Neutrophil (primary cell): ENCODE measurements at regions not wholly inside any gene's neighbourhood (a gene's known extent, or its start where the extent isn't known, plus 50 kb on each side); places are given as distances from the start of the nearest gene placed in this dataset.
"Not testable (repeated sequence)": the region's sequence is repeated elsewhere in the genome, so short reads cannot be mapped to it uniquely, and the experiment has no call there.

Experiments used
- H3K27ac ChIP-seq: fragments of 200-600 bp; sonication (generic); 2 replicates; pipeline ENCODE4 v1.5.1; 2016; ENCODE audit warnings: mild to moderate bottlenecking, moderate library complexity
- H3K27me3 ChIP-seq: fragments of 200-600 bp; sonication (generic); 2 replicates; pipeline ENCODE4 v1.6.0; 2016; ENCODE audit warnings: mild to moderate bottlenecking
- H3K36me3 ChIP-seq: fragments of 200-600 bp; sonication (generic); 2 replicates; pipeline ENCODE4 v1.5.1; 2017
- H3K4me1 ChIP-seq, 2 experiments: fragments of 200-600 bp in 1 of 2; sonication (generic) in 1 of 2; 1 replicate in 1 of 2; 2 replicates in 1 of 2; pipeline versions ENCODE4 v1.5.1 to v1.6.1; 2013 to 2016; ENCODE audit warnings: low read depth in 1 of 2, low read length in 1 of 2, mild to moderate bottlenecking in 1 of 2, moderate library complexity in 1 of 2; ENCODE audit not compliant: control insufficient read depth in 1 of 2, insufficient read depth in 1 of 2
- H3K4me3 ChIP-seq, 2 experiments: fragments of 200-600 bp in 1 of 2; sonication (generic) in 1 of 2; 1 replicate in 1 of 2; 2 replicates in 1 of 2; pipeline ENCODE4 v1.5.1; 2013 to 2016; ENCODE audit warnings: low read depth in 1 of 2, low read length in 1 of 2, mild to moderate bottlenecking in 1 of 2, moderate library complexity in 1 of 2
- H3K9me3 ChIP-seq: fragments of 200-600 bp; sonication (generic); 2 replicates; pipeline ENCODE4 v1.5.1; 2016

- not testable (repeated sequence) for H3K4me3 ChIP-seq, H3K9me3 ChIP-seq, H3K27me3 ChIP-seq, H3K27ac ChIP-seq, H3K36me3 ChIP-seq, H3K4me1 ChIP-seq
Measured at GRCh38 chr16:16609627-16610026, 230.7 kb downstream of the NPIPA7 start.

- not testable (repeated sequence) for H3K4me1 ChIP-seq, H3K9me3 ChIP-seq, H3K27me3 ChIP-seq, H3K4me3 ChIP-seq, H3K36me3 ChIP-seq, H3K27ac ChIP-seq
Measured at GRCh38 chr16:16610389-16610967, 231.5 kb downstream of the NPIPA7 start.

GRCh38 chr16:16613212-16613611, 234.3 kb downstream of the NPIPA7 start:
- not testable (repeated sequence) for H3K4me3 ChIP-seq, H3K27me3 ChIP-seq, H3K9me3 ChIP-seq, H3K4me1 ChIP-seq, H3K27ac ChIP-seq, H3K36me3 ChIP-seq

- H3K4me3 ChIP-seq, H3K9me3 ChIP-seq, H3K27me3 ChIP-seq: not testable (repeated sequence)
Measured at GRCh38 chr16:16614484-16614883, 235.5 kb downstream of the NPIPA7 start.

GRCh38 chr16:16618963-16619465, 240.1 kb downstream of the NPIPA7 start:
- not testable (repeated sequence) for H3K4me3 ChIP-seq, H3K9me3 ChIP-seq, H3K4me1 ChIP-seq, H3K36me3 ChIP-seq, H3K27ac ChIP-seq, H3K27me3 ChIP-seq

More at GRCh38 chr16:16614484-16614883, 235.5 kb downstream of the NPIPA7 start:
- not testable (repeated sequence) for H3K27ac ChIP-seq, H3K36me3 ChIP-seq, H3K4me1 ChIP-seq

- H3K36me3 ChIP-seq, H3K27me3 ChIP-seq: not testable (repeated sequence)
Measured at GRCh38 chr16:16624367-16624766, 245.4 kb downstream of the NPIPA7 start.

GRCh38 chr16:16625140-16625539, 246.2 kb downstream of the NPIPA7 start:
- H3K9me3 ChIP-seq, result not testable (repeated sequence)

More at GRCh38 chr16:16624367-16624766, 245.4 kb downstream of the NPIPA7 start:
- H3K4me1 ChIP-seq, H3K9me3 ChIP-seq, H3K27ac ChIP-seq, H3K4me3 ChIP-seq: not testable (repeated sequence)

GRCh38 chr16:16627865-16628264, 248.9 kb downstream of the NPIPA7 start:
- H3K4me1 ChIP-seq, H3K27me3 ChIP-seq, H3K4me3 ChIP-seq, H3K9me3 ChIP-seq, H3K36me3 ChIP-seq, H3K27ac ChIP-seq: not testable (repeated sequence)

More at GRCh38 chr16:16625140-16625539, 246.2 kb downstream of the NPIPA7 start:
- H3K4me1 ChIP-seq, H3K27ac ChIP-seq, H3K27me3 ChIP-seq, H3K36me3 ChIP-seq, H3K4me3 ChIP-seq: not testable (repeated sequence)

- not testable (repeated sequence) for H3K4me3 ChIP-seq, H3K36me3 ChIP-seq, H3K27ac ChIP-seq, H3K27me3 ChIP-seq, H3K9me3 ChIP-seq, H3K4me1 ChIP-seq
Measured at GRCh38 chr16:16638231-16638630, 259.3 kb downstream of the NPIPA7 start.

- H3K9me3 ChIP-seq, H3K27me3 ChIP-seq, H3K36me3 ChIP-seq, H3K27ac ChIP-seq, H3K4me1 ChIP-seq, H3K4me3 ChIP-seq: not testable (repeated sequence)
Measured at GRCh38 chr16:16638714-16639113, 259.8 kb downstream of the NPIPA7 start.

GRCh38 chr16:16643828-16644227, 264.9 kb downstream of the NPIPA7 start:
- H3K9me3 ChIP-seq, H3K27me3 ChIP-seq, H3K4me3 ChIP-seq, H3K4me1 ChIP-seq, H3K27ac ChIP-seq, H3K36me3 ChIP-seq: not testable (repeated sequence)

- H3K4me3 ChIP-seq, H3K36me3 ChIP-seq: not testable (repeated sequence)
Measured at GRCh38 chr16:16648002-16648401, 269.1 kb downstream of the NPIPA7 start.

GRCh38 chr16:16672180-16672812, 293.4 kb downstream of the NPIPA7 start:
- H3K4me3 ChIP-seq, H3K36me3 ChIP-seq, H3K4me1 ChIP-seq, H3K27ac ChIP-seq, H3K27me3 ChIP-seq, H3K9me3 ChIP-seq: not testable (repeated sequence)

More at GRCh38 chr16:16648002-16648401, 269.1 kb downstream of the NPIPA7 start:
- not testable (repeated sequence) for H3K27ac ChIP-seq, H3K9me3 ChIP-seq, H3K4me1 ChIP-seq, H3K27me3 ChIP-seq

GRCh38 chr16:16674820-16675219, 295.9 kb downstream of the NPIPA7 start:
- H3K4me1 ChIP-seq, H3K27me3 ChIP-seq, H3K36me3 ChIP-seq, H3K27ac ChIP-seq, H3K4me3 ChIP-seq, H3K9me3 ChIP-seq: not testable (repeated sequence)
